ENCODE measurements at regions not wholly inside any gene's neighbourhood (a gene's known extent, or its start where the extent isn't known, plus 50 kb on each side); places are given as distances from the start of the nearest gene placed in this dataset.

DNA sequence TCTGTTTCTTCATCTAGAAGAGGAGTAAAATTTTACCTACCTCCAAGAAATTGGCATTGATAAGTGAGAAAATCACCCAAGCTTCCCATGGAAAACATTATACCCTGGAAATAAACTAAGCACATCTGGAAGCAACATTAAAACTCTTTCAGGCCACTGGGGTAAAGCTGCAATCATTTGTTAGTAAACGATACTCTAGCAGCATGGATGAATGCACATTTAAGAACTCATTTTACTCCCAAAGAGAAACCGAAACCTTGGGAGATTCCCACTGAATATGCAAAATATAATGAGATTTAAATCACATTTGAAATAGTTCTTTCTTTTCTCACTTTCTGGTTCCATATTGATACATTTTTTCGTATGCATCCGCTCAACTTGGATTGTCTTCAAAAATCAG lies 467.5 kb downstream of the EFNA5 start:
- H3K4me3 ChIP-seq (ENCODE audit: low read depth, low read length): no peak overlapping the region
- TF ChIP-seq, protein P1, sequence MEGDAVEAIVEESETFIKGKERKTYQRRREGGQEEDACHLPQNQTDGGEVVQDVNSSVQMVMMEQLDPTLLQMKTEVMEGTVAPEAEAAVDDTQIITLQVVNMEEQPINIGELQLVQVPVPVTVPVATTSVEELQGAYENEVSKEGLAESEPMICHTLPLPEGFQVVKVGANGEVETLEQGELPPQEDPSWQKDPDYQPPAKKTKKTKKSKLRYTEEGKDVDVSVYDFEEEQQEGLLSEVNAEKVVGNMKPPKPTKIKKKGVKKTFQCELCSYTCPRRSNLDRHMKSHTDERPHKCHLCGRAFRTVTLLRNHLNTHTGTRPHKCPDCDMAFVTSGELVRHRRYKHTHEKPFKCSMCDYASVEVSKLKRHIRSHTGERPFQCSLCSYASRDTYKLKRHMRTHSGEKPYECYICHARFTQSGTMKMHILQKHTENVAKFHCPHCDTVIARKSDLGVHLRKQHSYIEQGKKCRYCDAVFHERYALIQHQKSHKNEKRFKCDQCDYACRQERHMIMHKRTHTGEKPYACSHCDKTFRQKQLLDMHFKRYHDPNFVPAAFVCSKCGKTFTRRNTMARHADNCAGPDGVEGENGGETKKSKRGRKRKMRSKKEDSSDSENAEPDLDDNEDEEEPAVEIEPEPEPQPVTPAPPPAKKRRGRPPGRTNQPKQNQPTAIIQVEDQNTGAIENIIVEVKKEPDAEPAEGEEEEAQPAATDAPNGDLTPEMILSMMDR (IDR thresholded peaks at IDR 0.05; ENCODE audit: low read depth, low read length, missing control alignments): no peak
- no peak for DNase-seq (ENCODE audit: low read depth)

DNA sequence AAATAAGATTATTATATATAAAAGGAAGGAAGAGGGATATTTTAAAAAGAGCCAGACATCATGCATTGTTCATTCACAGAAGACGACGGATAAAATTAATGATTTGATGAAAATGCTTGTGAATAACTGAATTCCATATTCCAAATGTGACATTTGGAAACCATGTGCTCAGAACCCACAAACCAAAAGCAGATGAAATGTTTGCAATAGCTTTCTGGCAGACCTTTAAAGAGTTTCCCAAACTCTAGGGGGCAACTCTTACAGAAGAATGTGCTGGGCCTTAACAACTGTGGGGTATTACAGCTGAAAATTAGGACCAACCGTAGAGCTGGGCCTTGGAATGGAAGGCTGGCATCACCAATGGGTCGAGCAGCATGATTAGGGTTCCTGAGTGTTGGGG lies 471.0 kb downstream of the EFNA5 start:
- H3K4me3 ChIP-seq (ENCODE audit: low read depth, low read length): no peak overlapping the region
- no peak for DNase-seq (ENCODE audit: low read depth)
- TF ChIP-seq, protein P1 (IDR thresholded peaks at IDR 0.05; ENCODE audit: low read depth, low read length, missing control alignments): no peak

DNA sequence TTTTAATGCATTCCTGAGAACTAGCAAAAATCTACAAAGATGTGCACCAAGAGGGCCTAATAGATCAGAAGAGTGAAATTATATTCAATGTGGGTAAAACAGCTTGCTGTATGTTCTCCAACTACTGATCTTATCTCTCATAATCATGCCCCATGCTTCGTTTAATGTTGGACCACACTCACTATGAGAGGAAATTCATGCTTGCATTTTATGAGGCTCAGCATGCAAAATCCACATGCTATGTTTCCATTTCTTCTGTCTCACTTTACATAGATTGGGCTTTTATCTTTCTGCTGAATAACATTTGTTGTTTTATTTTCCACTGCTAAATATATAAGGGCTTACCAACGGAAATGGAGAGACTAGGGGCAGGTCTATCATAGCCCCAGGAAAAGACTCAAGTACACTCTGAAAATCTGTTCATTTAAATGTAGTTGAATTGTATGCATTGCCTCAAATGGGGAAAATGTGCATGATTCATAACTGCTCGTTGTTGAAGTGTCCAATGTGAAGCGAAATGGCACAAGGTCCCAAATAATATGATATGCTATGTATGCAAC lies 474.2 kb downstream of the EFNA5 start:
- no peak for DNase-seq (ENCODE audit: low read depth)

DNA sequence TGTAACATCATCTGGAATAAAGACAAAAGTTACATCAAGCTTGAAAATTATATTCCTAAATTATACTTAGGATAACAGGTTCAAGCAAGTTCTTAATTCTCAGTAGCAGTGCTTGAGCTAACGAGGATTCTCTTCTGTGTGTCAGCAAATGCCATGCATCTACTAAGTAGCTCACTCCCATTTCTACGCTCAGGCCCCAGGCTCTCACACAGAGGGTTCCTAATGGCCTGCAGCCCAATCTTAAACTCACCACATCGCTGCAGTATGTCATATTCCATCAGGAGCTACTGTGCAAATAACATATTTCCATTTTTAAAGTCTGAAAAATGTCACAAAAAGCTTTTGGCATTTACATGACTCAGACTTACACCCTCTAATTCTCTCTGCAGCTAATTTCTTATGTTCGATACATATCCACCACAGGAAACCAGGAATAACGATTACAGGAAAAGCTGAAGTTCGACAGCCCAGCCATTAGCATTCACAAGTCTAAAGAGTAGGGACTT lies 474.8 kb downstream of the EFNA5 start:
- TF ChIP-seq, protein P1 (IDR thresholded peaks at IDR 0.05; ENCODE audit: low read depth, low read length, missing control alignments): no peak
- no peak for DNase-seq (ENCODE audit: low read depth)
- no peak overlapping the region for H3K4me3 ChIP-seq (ENCODE audit: low read depth, low read length)

More for the DNA sequence above, 474.2 kb downstream of the EFNA5 start:
- no peak overlapping the region for H3K4me3 ChIP-seq (ENCODE audit: low read depth, low read length)
- TF ChIP-seq, protein P1 (IDR thresholded peaks at IDR 0.05; ENCODE audit: low read depth, low read length, missing control alignments): no peak

GRCh38 chr5:107184871-107185270 lies 485.9 kb downstream of the EFNA5 start:
- TF ChIP-seq, protein P1 (IDR thresholded peaks at IDR 0.05; ENCODE audit: low read depth, low read length, missing control alignments): no peak
- no peak overlapping the region for H3K4me3 ChIP-seq (ENCODE audit: low read depth, low read length)
- DNase-seq (ENCODE audit: low read depth): no peak

- no peak for DNase-seq (ENCODE audit: low read depth)
- TF ChIP-seq, protein P1 (IDR thresholded peaks at IDR 0.05; ENCODE audit: low read depth, low read length, missing control alignments): no peak
- H3K4me3 ChIP-seq (ENCODE audit: low read depth, low read length): no peak overlapping the region
These were observed 486.7 kb downstream of the EFNA5 start for GRCh38 chr5:107184066-107184465.

DNA sequence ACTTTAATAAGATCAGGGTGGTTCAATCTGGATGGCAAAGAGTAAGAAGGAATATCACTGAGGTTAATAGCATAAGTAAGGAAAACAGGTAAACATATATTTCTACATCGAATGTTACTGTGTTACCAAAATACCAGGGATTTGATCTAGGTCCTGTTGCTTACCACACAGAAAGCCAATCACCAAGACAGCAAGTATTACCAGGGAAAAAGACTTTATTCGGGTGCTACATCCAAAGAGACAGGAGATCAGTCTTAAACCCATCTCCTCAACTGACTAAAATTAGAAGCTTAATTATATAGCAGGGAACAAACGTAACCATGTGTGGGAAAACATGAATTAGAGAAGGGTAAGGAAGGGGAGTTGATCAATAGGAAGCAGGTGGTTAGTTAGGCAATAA lies 500.1 kb downstream of the EFNA5 start:
- TF ChIP-seq, protein P1 (IDR thresholded peaks at IDR 0.05; ENCODE audit: low read depth, low read length, missing control alignments): no peak
- DNase-seq (ENCODE audit: low read depth): no peak
- no peak overlapping the region for H3K4me3 ChIP-seq (ENCODE audit: low read depth, low read length)

Data from GM12864 (cell line).